ENCODE measurements at regions not wholly inside any gene's neighbourhood (a gene's known extent, or its start where the extent isn't known, plus 50 kb on each side); places are given as distances from the start of the nearest gene placed in this dataset.

DNA sequence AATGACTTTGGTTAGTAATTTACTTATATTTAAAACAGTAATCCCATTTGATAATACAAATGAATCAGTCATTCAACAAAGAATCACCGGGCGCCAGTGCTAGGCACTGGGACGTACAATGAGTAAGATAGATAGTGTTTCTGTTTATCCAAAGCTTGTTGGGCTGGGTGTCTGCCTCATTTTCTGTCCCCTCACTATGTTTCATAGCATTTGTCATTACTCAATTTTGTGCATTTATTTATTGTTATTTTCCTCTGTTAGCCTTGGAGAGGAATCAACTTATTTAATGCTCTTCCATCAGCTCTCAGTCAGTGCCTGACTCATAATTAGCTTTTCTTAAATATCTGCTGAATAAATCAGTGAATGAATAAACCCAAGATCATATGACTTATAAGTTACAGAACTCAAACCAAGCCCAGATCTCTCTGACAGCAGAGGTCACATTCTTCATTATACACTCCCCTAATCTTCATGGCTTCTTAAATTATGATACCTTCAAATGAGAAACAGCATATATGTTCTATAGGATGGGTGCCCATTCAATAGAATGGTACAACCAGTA, 86.2 kb downstream of the TSPAN8 start:
- Mint-ChIP-seq H3K4me1 (no peaks in the 10 kb centered on the region), H3K27me3 (ENCODE audit: low read depth) (no peaks in the 10 kb centered on the region), H3K36me3 (no peaks in the 10 kb centered on the region), H3K27ac (no peak overlapping the region), H3K4me3 (no peak overlapping the region), H3K9me3 (no peaks in the 10 kb centered on the region)
- TF ChIP-seq, protein P1, sequence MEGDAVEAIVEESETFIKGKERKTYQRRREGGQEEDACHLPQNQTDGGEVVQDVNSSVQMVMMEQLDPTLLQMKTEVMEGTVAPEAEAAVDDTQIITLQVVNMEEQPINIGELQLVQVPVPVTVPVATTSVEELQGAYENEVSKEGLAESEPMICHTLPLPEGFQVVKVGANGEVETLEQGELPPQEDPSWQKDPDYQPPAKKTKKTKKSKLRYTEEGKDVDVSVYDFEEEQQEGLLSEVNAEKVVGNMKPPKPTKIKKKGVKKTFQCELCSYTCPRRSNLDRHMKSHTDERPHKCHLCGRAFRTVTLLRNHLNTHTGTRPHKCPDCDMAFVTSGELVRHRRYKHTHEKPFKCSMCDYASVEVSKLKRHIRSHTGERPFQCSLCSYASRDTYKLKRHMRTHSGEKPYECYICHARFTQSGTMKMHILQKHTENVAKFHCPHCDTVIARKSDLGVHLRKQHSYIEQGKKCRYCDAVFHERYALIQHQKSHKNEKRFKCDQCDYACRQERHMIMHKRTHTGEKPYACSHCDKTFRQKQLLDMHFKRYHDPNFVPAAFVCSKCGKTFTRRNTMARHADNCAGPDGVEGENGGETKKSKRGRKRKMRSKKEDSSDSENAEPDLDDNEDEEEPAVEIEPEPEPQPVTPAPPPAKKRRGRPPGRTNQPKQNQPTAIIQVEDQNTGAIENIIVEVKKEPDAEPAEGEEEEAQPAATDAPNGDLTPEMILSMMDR (IDR thresholded peaks at IDR 0.05; ENCODE audit: unreplicated experiment) = no peak
- DNase-seq (ENCODE audit: low spot score in 2 of 2, unreplicated experiment in 2 of 2) = no peak

DNA sequence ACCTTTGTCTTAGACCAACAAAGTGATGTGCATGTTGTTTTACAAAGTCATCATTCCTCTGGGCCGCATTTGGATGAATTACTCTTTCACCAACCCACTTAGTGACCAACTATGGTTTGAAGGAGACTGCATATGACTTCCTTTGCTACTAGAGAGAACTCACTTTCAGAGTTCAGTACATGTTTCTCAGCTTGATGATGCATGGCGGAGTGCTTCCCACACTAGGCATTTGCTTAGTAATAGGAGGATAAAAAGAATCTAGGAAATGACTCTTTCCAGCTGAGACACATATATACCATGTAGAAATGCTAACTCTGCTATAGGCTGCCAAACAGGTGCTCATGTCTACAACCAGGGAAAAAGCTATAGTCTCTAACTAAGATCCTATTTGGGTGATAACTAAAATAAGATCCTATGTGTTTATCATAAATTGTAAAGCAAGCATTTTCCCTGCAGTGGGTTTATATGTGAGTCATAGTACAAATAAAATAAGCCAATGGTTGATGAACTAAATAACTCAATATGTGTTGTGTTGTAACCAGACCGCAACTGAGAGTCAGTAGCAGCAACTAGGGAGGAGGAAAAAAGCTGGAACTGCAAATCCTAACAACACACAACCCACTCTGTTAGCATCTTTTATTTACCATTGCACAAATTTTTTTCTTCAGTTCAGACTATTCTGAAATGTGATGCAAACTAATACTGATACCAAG, 87.2 kb downstream of the TSPAN8 start:
- no peak overlapping the region for H3K4me3 Mint-ChIP-seq
- H3K36me3 Mint-ChIP-seq = no peaks in the 10 kb centered on the region
- H3K4me1 Mint-ChIP-seq = no peaks in the 10 kb centered on the region
- TF ChIP-seq, protein P1 (IDR thresholded peaks at IDR 0.05; ENCODE audit: unreplicated experiment) = no peak
- H3K9me3 Mint-ChIP-seq = no peaks in the 10 kb centered on the region
- H3K27me3 Mint-ChIP-seq (ENCODE audit: low read depth) = no peaks in the 10 kb centered on the region
- no peak overlapping the region for H3K27ac Mint-ChIP-seq
- DNase-seq (ENCODE audit: low spot score in 2 of 2, unreplicated experiment in 2 of 2) = no peak

DNA sequence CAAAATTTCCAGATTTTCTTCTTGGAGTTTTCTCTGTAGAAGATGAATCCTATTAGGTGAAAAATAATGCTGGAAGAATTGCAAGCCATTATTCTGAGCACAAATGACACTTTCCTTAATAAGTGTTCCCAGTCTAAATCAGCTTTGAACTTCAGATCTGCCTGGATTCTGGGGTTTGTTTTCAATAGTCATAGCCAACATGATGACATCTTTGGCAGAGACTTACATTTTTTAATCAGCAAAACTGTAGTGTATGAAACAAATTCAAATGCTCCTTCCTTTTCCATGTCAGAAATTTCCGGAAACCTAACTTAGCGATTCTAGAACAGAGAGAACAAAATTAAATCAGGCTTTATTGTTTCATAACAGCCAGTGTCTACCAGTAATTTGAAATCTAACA, 88.5 kb downstream of the TSPAN8 start:
- DNase-seq (ENCODE audit: low spot score in 2 of 2, unreplicated experiment in 2 of 2) = no peak
- Mint-ChIP-seq H3K4me3 (no peak overlapping the region), H3K4me1 (no peaks in the 10 kb centered on the region), H3K36me3 (no peaks in the 10 kb centered on the region), H3K27me3 (ENCODE audit: low read depth) (no peaks in the 10 kb centered on the region), H3K9me3 (no peaks in the 10 kb centered on the region), H3K27ac (no peak overlapping the region)
- TF ChIP-seq, protein P1 (IDR thresholded peaks at IDR 0.05; ENCODE audit: unreplicated experiment) = no peak

DNA sequence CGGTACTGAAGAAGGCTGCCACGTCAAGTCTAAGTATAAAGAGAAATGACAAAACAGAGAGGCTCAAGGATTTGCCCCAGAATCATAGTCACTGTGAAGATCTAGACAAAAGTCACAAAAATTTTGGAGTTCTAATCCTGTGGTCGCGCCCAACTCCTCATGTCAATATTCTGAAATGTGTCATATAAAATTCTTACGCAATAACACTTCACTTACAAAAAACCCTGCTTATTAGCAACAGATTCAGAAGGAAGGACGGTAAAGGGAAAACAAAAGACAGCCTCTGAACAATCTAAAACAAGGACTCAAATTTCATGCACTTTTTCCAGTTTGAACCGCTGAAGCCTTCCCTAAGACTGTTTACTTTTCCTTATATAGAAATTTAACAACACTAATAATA, 94.7 kb downstream of the TSPAN8 start:
- DNase-seq (ENCODE audit: low spot score in 2 of 2, unreplicated experiment in 2 of 2) = no peak
- Mint-ChIP-seq H3K27me3 (ENCODE audit: low read depth) (no peaks in the 10 kb centered on the region), H3K27ac (no peak overlapping the region), H3K9me3 (no peaks in the 10 kb centered on the region), H3K4me3 (no peak overlapping the region), H3K4me1 (no peaks in the 10 kb centered on the region), H3K36me3 (no peaks in the 10 kb centered on the region)
- TF ChIP-seq, protein P1 (IDR thresholded peaks at IDR 0.05; ENCODE audit: unreplicated experiment) = no peak

DNA sequence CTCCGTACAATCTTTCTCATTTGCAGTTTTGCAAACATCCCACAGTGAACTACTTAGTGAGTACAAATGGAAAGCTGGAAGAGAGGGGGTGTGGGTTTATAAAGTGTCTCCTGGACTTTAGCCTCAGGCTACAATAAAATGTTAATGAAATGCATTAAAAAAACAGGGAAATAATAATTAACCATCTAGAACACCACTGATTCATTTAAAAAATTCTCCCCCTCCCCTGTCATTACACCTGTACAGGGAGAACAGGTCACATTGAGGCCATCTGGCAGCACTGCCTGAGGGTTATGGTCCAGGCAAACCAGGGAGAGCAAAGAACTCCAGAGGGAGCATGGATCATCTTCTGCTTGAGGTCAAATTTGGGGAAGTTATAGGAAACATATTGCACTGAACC, 96.3 kb downstream of the TSPAN8 start:
- H3K4me1 Mint-ChIP-seq = peaks cover 4% of the 10 kb centered on the region
- DNase-seq (ENCODE audit: low spot score in 2 of 2, unreplicated experiment in 2 of 2) = no peak
- no peak overlapping the region for H3K27ac Mint-ChIP-seq
- no peaks in the 10 kb centered on the region for H3K27me3 Mint-ChIP-seq (ENCODE audit: low read depth)
- H3K9me3 Mint-ChIP-seq = no peaks in the 10 kb centered on the region
- no peaks in the 10 kb centered on the region for H3K36me3 Mint-ChIP-seq
- H3K4me3 Mint-ChIP-seq = no peak overlapping the region
- TF ChIP-seq, protein P1 (IDR thresholded peaks at IDR 0.05; ENCODE audit: unreplicated experiment) = no peak

All from mesothelial cell of epicardium (in vitro differentiated cells).